ENCODE measurements at regions not wholly inside any gene's neighbourhood (a gene's known extent, or its start where the extent isn't known, plus 50 kb on each side); places are given as distances from the start of the nearest gene placed in this dataset.
A peak's percentile ranks its signal among the peaks of the same experiment; 100 is the strongest.
"Not testable (repeated sequence)": the region's sequence is repeated elsewhere in the genome, so short reads cannot be mapped to it uniquely, and the experiment has no call there.

DNA sequence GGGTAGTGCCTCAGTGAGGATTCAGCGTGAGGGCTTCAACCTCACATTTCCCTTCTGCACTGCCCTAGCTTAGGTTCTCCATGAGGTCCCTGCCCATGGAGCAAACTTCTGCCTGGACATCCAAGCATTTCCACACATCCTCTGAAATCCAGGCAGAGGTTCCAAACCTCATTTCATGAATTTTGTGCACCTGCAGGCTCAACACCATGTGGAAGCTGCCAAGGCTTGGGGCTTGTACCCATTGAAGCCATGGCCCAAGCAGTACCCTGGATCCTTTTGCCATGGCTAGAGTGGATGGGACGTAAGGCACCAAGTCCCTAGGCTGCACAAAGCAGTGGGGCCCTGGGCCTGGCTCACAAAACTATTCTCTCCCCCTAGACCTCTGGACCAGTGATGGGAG, 877.1 kb upstream of the KLHL1 start:
- no peak for DNase-seq (ENCODE audit: low read depth in 2 of 2)
- H3K4me3 ChIP-seq (replicated peaks in 1 of 2; ENCODE audit: low read depth in 2 of 2, low read length in 2 of 2): no peak overlapping the region
- TF ChIP-seq, protein P1, sequence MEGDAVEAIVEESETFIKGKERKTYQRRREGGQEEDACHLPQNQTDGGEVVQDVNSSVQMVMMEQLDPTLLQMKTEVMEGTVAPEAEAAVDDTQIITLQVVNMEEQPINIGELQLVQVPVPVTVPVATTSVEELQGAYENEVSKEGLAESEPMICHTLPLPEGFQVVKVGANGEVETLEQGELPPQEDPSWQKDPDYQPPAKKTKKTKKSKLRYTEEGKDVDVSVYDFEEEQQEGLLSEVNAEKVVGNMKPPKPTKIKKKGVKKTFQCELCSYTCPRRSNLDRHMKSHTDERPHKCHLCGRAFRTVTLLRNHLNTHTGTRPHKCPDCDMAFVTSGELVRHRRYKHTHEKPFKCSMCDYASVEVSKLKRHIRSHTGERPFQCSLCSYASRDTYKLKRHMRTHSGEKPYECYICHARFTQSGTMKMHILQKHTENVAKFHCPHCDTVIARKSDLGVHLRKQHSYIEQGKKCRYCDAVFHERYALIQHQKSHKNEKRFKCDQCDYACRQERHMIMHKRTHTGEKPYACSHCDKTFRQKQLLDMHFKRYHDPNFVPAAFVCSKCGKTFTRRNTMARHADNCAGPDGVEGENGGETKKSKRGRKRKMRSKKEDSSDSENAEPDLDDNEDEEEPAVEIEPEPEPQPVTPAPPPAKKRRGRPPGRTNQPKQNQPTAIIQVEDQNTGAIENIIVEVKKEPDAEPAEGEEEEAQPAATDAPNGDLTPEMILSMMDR (IDR thresholded peaks at IDR 0.05; ENCODE audit: low read depth, low read length): no peak

DNA sequence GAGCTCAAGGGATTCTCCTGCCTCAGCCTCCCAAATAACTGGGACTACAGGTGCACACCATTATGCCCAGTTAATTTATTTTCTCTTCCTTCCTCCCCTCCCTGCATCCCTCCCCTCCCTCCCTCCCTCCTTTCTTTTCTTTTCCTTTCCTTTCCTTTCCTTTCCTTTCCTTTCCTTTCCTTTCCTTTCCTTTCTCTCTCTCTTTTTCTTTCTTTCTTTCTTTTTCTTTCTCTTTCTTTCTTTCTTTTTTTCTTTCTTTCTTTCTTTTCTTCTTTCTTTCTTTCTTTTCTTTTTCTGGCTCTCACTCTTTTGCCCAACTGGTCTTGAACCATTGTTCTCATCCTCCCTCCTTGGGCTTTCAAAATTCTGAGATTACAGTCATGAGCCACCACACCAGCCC, 873.0 kb upstream of the KLHL1 start:
- DNase-seq (ENCODE audit: low read depth in 2 of 2); H3K4me3 ChIP-seq (replicated peaks in 1 of 2; ENCODE audit: low read depth in 2 of 2, low read length in 2 of 2): not testable (repeated sequence)

DNA sequence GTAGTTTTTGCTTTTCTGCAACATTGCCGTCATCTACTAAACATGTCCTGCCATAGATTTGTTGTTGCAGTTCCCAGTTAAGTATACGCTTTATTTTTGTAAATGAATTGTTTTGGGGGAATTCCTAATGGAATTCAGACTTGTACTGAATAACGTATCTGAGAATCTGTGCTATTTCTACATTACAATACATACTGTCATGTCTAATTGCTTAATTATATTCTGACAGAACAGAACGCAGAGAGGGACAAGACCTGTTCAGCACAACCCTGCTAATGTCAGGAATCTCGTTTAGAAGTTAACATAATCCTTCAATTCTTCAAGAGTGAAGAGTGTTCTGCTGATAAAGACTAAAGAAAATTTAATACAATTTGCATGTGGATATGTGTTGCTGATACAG, 861.1 kb upstream of the KLHL1 start:
- DNase-seq (ENCODE audit: low read depth in 2 of 2): no peak
- H3K4me3 ChIP-seq (replicated peaks in 1 of 2; ENCODE audit: low read depth in 2 of 2, low read length in 2 of 2): no peak overlapping the region
- TF ChIP-seq, protein P1 (IDR thresholded peaks at IDR 0.05; ENCODE audit: low read depth, low read length): no peak

DNA sequence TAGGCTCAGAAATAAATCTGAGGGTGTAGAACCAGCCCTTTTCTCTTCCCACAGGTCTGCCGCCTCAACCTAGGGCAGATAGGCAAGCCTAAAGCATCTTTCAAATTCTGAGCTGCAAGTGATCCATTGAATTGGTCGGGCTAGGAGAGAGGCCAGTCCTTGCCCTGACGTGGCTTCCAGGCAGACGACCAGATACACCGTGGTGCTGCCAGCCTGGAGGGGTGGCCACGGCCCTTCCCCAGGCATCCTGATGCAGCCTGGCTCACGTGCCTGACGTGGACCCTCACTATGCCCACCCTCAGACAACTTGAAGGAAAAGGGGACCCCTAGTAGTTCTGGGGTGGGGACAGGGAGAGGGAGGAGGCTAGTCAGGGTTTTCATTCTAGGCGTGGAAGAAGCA, 859.3 kb upstream of the KLHL1 start:
- TF ChIP-seq, protein P1 (IDR thresholded peaks at IDR 0.05; ENCODE audit: low read depth, low read length): no peak

DNA sequence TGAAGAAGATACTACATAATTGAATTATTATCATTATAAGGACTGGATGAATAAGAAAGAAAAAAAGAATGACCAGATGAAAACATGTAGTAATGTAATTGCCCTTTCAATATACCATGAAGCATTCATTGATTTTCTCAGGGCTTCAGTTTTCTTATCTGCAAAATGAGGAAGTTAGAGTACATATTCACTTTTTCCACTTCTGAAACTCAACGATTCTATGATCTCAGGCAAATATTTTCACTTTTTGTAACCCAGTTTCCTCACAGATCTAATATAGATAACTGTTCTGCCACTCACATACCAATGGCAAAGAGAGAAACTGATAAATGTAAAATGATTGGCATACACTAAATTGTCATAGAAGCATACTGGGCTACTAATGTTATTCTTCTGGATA, 856.6 kb upstream of the KLHL1 start:
- no peak overlapping the region for H3K4me3 ChIP-seq (replicated peaks in 1 of 2; ENCODE audit: low read depth in 2 of 2, low read length in 2 of 2)
- TF ChIP-seq, protein P1 (IDR thresholded peaks at IDR 0.05; ENCODE audit: low read depth, low read length): no peak

More for the DNA sequence above, 859.3 kb upstream of the KLHL1 start:
- DNase-seq (ENCODE audit: low read depth in 2 of 2): no peak
- no peak overlapping the region for H3K4me3 ChIP-seq (replicated peaks in 1 of 2; ENCODE audit: low read depth in 2 of 2, low read length in 2 of 2)

DNA sequence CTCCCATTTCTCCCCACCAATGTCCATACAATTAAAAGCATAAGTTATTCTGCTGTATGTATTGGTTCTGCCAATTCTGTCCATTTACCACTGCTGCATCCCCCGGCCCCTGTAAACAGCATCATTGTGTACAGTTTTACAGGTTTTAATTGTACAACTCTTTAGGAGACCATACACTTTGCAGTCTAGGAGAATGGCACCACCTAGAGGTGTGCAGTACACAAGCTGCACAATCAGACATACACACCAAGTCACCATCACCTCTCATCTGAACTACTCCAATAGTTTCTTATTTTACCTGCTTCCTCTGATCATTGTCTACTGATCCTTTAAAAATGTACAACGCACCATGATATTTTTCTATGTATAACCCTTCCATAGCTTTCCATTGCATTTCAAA, 855.9 kb upstream of the KLHL1 start:
- peak in 1 of 2 donors; percentile 4 for DNase-seq (ENCODE audit: low read depth in 2 of 2)
- H3K4me3 ChIP-seq (replicated peaks in 1 of 2; ENCODE audit: low read depth in 2 of 2, low read length in 2 of 2): no peak overlapping the region
- TF ChIP-seq, protein P1 (IDR thresholded peaks at IDR 0.05; ENCODE audit: low read depth, low read length): peak; percentile 11

More for the DNA sequence above, 856.6 kb upstream of the KLHL1 start:
- no peak for DNase-seq (ENCODE audit: low read depth in 2 of 2)

DNA sequence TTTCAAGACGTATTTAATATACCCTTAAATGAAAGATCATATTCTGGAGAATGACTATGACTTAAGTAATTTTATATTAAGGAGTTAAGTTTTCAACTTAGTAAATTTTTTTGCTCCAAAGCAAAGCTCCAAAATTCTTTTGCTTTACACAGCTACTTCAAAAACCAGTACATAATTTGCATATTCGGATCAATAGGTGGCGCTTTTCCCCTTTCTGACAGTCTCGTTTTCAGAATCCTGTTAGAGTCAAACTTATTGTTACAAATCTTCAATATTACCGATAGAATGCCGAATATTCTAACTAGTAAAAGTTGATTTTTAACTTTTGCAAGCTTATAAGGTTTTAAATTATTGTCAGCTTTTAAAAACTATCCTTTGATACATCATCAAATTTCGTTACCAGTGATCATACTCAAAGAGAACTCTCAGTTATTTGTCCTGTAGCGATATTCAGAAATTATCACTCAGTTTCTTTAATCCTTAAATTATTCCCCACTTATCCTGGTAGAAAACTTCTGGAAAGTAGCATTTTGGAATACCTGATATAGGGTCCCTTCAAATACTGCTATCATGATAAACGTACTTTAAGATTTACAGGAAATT, 852.7 kb upstream of the KLHL1 start:
- H3K4me3 ChIP-seq (replicated peaks in 1 of 2; ENCODE audit: low read depth in 2 of 2, low read length in 2 of 2): no peak overlapping the region
- DNase-seq (ENCODE audit: low read depth in 2 of 2): peak; percentile 48 to 59
- TF ChIP-seq, protein P1 (IDR thresholded peaks at IDR 0.05; ENCODE audit: low read depth, low read length): peak; percentile 55
